Esophagus (tissue), 2 donors: ENCODE measurements at regions not wholly inside any gene's neighbourhood (a gene's known extent, or its start where the extent isn't known, plus 50 kb on each side); places are given as distances from the start of the nearest gene placed in this dataset.
"Not testable (repeated sequence)": the region's sequence is repeated elsewhere in the genome, so short reads cannot be mapped to it uniquely, and the experiment has no call there.

Source experiments
- H3K27ac ChIP-seq, 2 donors: one replicate each; pipeline ENCODE4 v1.5.1; 2013; ENCODE audit warnings: low read depth in 2 of 2, mild to moderate bottlenecking in 2 of 2, inconsistent platforms in 1 of 2, low read length in 1 of 2, moderate library complexity in 1 of 2
- H3K27me3 ChIP-seq, 2 donors: one replicate each; pipeline ENCODE4 v1.6.1; 2013; ENCODE audit warnings: low read length in 2 of 2, control low read depth in 1 of 2, mild to moderate bottlenecking in 1 of 2; ENCODE audit not compliant: insufficient read depth in 2 of 2, control insufficient read depth in 1 of 2
- H3K36me3 ChIP-seq, 2 donors: one replicate each; pipeline ENCODE4 v1.6.1; 2013; ENCODE audit warnings: low read length in 1 of 2; ENCODE audit not compliant: control insufficient read depth in 2 of 2, insufficient read depth in 2 of 2
- H3K4me1 ChIP-seq, 2 donors: one replicate each; pipeline ENCODE4 v1.6.1; 2013; ENCODE audit warnings: low read length in 1 of 2; ENCODE audit not compliant: control insufficient read depth in 2 of 2, insufficient read depth in 2 of 2
- H3K4me3 ChIP-seq, 2 donors: one replicate each; pipeline ENCODE4 v1.5.1; 2013; ENCODE audit warnings: low read length in 2 of 2, mild to moderate bottlenecking in 2 of 2, low read depth in 1 of 2, moderate library complexity in 1 of 2
- H3K9me3 ChIP-seq, 2 donors: one replicate each; pipeline ENCODE4 v1.6.1; 2013; ENCODE audit warnings: mild to moderate bottlenecking in 2 of 2, low read depth in 1 of 2, low read length in 1 of 2, moderate library complexity in 1 of 2; ENCODE audit not compliant: control insufficient read depth in 2 of 2, insufficient read depth in 1 of 2
- WGBS, 2 donors: extraction: QIAGEN DNeasy Blood & Tissue Kit; methylation state at CpG; one replicate each; pipeline ENCODE4 v1.1.7; 2013; 5-methylcytosine and 5-hydroxymethylcytosine counted together
- donor health status: healthy with polysubstance abuse.
- donor health status: Bipolar disorder and iron deficiency.

DNA sequence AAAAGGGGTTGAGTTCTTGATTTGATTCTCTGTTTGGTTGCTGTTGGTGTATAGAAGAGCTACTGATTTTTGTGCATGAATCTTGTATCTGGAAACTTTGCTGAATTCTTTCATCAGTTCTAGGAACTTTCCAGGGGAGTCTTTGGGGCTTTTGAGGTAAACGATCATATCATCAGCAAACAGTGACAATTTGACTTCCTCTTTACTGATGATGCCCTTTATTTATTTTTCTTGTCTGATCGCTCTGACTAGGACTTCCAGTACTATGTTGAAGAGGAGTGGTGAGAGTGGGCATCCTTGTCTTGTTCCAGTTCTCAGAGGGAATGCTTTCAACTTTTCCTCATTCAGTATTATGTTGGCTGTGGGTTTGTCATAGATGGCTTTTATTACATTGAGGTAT is 304.0 kb downstream of the MTERF1 start:
- not testable (repeated sequence) for H3K36me3 ChIP-seq, H3K4me1 ChIP-seq, H3K4me3 ChIP-seq, H3K9me3 ChIP-seq, H3K27ac ChIP-seq, H3K27me3 ChIP-seq
- WGBS, 2 donors: 92 to 94% methylated on average over 2 of the region's 2 CpGs

DNA sequence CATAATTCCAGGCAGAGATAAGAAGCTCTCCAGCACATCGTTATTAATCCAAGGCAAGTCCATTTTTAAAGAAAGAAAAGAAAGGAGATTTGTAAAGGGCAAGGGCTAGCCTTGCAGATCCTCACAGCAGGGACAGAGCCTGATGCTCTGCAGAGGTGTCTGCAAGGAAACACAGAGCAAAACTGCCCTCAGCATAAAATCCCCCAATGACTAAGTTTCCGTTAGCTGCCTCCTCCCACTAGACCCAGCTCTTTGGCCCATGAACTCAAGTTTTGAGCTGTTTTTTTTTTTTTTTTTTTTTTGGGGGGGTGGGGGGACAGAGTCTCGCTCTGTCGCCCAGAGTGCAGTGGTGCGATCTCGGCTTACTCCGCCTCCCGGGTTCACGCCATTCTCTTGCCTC is 300.7 kb downstream of the MTERF1 start:
- no peaks in the 10 kb centered on the region for H3K27me3 ChIP-seq
- no peaks in the 10 kb centered on the region for H3K9me3 ChIP-seq
- no peaks in the 10 kb centered on the region for H3K36me3 ChIP-seq
- H3K4me3 ChIP-seq: no peak overlapping the region
- WGBS, 2 donors: 94 to 98% methylated on average over 9 of the region's 9 CpGs
- H3K4me1 ChIP-seq: no peaks in the 10 kb centered on the region
- H3K27ac ChIP-seq: no peak overlapping the region

DNA sequence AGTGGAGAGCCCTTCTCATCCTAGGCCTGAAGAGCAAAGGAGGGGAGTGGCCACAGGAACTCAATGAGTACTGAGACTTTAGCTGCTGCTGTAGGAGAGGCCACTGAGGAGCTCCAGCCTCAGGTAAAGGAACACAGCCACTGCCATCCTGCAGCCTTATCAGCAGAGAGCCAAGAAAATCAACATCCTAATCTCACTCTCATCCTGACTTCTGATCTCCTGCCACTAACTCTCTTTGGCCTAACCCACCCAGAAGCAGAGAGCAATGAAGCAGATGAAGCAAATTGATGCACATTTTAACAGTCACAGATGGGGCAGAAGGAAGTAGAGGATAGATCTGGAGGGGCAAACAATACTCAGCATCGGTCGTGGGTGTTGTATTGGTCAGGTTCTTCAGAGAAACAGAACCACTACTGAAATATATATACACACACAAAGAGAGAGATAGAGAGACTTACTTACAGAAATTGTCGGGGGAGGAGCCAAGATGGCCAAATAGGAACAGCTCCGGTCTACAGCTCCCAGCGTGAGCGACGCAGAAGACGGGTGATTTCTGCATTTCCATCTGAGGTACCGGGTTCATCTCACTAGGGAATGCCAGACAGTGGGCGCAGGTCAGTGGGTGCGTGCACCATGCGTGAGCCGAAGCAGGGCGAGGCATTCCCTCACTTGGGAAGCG is 297.6 kb downstream of the MTERF1 start:
- WGBS, 2 donors: 90 to 97% methylated on average over 13 to 15 of the region's 15 CpGs
- H3K4me1 ChIP-seq: no peaks in the 10 kb centered on the region

DNA sequence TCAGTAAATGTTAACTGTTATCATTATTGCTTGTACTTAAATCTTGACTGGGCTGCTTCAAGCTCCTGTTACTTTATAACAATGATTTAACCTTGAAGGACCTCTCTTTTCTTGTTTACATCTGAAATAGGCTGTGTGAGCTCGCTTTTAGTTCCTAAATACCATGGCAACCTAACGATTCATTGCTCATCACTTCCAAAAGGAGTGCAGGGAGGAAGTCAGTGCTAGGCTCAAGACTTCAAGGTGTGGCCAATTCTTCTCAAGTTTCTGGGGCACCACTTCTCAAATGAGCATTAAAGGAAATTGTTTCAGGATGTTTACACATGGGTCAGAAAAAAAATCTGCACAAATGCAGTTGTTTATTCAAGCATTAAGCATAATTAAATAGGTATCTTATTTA is 284.2 kb downstream of the MTERF1 start:
- no peaks in the 10 kb centered on the region for H3K27me3 ChIP-seq
- H3K36me3 ChIP-seq: no peaks in the 10 kb centered on the region
- no peaks in the 10 kb centered on the region for H3K9me3 ChIP-seq
- no peak overlapping the region for H3K4me3 ChIP-seq
- H3K4me1 ChIP-seq: no peaks in the 10 kb centered on the region
- H3K27ac ChIP-seq: no peak overlapping the region
- 24 to 31% methylated on average over 2 of the region's 2 CpGs for WGBS, 2 donors

More for the DNA sequence above, 297.6 kb downstream of the MTERF1 start:
- no peak overlapping the region for H3K4me3 ChIP-seq
- H3K27me3 ChIP-seq: no peaks in the 10 kb centered on the region
- H3K27ac ChIP-seq: no peak overlapping the region
- H3K9me3 ChIP-seq: no peaks in the 10 kb centered on the region
- H3K36me3 ChIP-seq: no peaks in the 10 kb centered on the region

DNA sequence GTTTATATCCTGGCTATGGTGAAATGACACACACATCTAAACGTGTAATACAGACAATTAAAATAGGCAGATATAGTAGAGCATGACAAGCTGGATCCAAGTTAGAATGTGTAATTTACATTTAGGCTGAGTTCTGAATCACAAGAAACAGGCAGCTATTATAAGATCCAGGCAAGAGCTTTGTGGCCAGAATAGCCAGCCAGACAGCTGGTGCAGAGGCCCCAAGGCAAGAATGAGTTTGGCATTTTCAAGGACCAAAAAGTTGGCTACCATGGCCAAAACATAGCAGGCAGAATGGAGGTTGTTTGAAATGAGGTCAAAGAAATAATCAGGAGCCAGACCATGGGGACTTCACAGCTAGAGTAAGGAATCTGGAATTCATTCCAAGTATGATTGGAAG is 281.7 kb downstream of the MTERF1 start:
- 51 to 56% methylated on average over 1 of the region's 1 CpG for WGBS, 2 donors

DNA sequence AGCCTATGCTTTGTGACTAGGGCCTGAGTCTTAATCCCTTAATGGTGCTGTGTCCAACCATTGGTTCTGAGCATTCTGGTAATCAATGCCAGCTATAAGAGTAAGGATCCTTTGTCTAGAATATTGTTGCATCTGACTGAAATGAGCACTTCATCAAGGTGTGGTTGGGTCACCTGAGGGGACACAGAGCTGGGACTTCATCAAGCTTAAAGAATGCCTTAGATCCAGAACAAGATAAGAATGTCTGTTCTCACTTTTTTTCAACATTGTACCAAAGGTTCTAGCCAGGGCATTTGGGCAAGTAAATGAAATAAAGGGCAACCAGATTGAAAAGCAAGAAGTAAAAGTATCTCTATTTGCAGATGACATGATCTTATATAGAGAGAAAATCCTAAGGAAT is 280.4 kb downstream of the MTERF1 start:
- Histone ChIP-seq H3K27me3 (no peaks in the 10 kb centered on the region), H3K4me1 (no peaks in the 10 kb centered on the region), H3K4me3 (no peak overlapping the region), H3K9me3 (no peaks in the 10 kb centered on the region), H3K27ac (no peak overlapping the region), H3K36me3 (no peaks in the 10 kb centered on the region)

More for the DNA sequence above, 281.7 kb downstream of the MTERF1 start:
- Histone ChIP-seq H3K27me3 (no peaks in the 10 kb centered on the region), H3K4me3 (no peak overlapping the region), H3K4me1 (no peaks in the 10 kb centered on the region), H3K9me3 (no peaks in the 10 kb centered on the region), H3K36me3 (no peaks in the 10 kb centered on the region), H3K27ac (no peak overlapping the region)

DNA sequence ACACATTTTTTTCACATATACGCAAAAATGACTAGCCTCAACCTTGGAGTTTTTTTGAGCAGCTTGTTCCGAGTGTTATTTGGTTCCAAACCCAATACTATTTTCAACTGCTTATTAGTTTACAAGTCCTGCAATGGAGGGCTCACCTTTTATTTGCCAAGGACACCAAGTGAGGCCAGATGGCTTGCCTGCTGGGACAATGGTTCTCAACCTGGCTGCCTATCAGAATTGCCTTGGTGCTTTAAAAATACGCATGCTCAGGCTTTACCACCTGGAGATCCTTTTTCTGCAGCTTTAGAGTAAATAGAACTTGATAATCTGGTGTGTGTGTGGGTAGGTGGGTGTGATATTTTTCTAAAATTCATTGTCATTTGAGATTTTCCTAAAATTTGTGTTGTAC is 276.8 kb downstream of the MTERF1 start:
- Histone ChIP-seq H3K27ac (no peak overlapping the region), H3K9me3 (no peaks in the 10 kb centered on the region), H3K27me3 (no peaks in the 10 kb centered on the region), H3K36me3 (no peaks in the 10 kb centered on the region), H3K4me3 (no peak overlapping the region), H3K4me1 (no peaks in the 10 kb centered on the region)
- 88 to 89% methylated on average over 3 of the region's 3 CpGs for WGBS, 2 donors

DNA sequence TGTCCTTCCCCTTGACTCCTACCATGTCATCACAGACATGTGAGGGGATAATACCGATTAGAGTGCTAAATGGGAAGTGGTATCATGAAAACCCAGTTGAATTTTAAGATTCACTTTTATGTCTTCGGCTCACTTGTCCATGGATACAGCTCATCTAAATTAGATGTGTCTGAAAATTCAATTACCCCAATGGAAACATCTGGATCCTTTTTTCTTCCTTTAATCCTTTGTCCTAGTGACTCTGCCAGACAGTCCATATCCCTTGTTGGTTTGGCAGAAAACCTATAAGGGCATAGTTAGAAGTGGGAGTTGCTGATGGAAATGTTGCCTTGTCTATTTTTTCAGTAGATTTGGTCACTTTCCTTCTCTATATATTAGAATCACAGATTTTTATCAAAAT is 271.9 kb downstream of the MTERF1 start:
- Histone ChIP-seq H3K27ac (no peak overlapping the region), H3K4me3 (no peak overlapping the region)
- 92 to 93% methylated on average over 2 of the region's 2 CpGs for WGBS, 2 donors

DNA sequence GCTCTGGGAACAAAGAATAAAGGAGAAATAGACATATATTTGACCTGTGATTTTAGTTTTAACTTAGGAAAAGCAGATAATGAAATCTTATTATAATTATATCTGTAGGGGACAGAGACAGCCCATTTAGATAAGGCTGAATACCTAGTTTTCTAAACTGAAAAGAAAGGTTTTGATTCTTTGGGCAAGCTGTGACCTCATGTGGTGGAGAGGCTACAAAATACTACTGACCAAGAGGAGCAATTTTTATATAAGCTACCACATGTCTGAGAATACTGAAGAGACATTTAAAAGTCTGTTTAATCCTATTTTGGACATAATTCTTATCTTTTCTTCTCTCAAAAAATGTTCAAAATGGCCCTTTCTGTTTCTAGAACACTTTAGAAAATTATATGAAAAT is 271.0 kb downstream of the MTERF1 start:
- no peaks in the 10 kb centered on the region for H3K9me3 ChIP-seq
- no peaks in the 10 kb centered on the region for H3K27me3 ChIP-seq
- H3K4me1 ChIP-seq: no peaks in the 10 kb centered on the region
- no peak overlapping the region for H3K4me3 ChIP-seq
- H3K36me3 ChIP-seq: no peaks in the 10 kb centered on the region
- no peak overlapping the region for H3K27ac ChIP-seq

More for the DNA sequence above, 271.9 kb downstream of the MTERF1 start:
- Histone ChIP-seq H3K36me3 (no peaks in the 10 kb centered on the region), H3K27me3 (no peaks in the 10 kb centered on the region), H3K9me3 (no peaks in the 10 kb centered on the region), H3K4me1 (no peaks in the 10 kb centered on the region)

DNA sequence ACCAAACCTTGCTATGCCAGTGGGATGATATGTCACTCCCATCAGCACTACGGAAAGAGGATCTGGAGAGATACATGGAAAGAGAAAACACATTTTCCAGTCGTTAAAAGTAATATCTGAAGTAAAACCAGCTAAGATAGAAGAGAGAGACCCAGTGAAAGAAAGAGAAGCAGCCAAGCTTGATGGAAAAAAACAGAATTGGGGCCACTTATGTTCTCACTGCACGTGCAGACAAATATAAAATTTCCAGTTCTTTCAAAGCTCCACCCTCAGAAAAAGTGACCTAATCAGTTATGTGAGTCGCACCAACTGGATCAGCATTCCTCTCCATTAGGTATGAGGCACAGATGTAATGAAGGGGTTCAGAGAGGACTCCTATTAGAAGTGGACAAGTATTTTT is 266.1 kb downstream of the MTERF1 start:
- Histone ChIP-seq H3K36me3 (no peaks in the 10 kb centered on the region), H3K27me3 (no peaks in the 10 kb centered on the region), H3K4me3 (no peak overlapping the region), H3K27ac (no peak overlapping the region), H3K4me1 (no peaks in the 10 kb centered on the region), H3K9me3 (no peaks in the 10 kb centered on the region)
- 73 to 78% methylated on average over 4 of the region's 4 CpGs for WGBS, 2 donors
